Thyroid gland (tissue), 4 donors: ENCODE measurements at regions not wholly inside any gene's neighbourhood (a gene's known extent, or its start where the extent isn't known, plus 50 kb on each side); places are given as distances from the start of the nearest gene placed in this dataset.

Source experiments
- CTCF ChIP-seq, 6 experiments: fragments of 200-600 bp in 3 of 6; fragments of 450-650 bp in 3 of 6; sonication (generic) in 3 of 6; IDR thresholded peaks; one replicate each; pipeline ENCODE4 v1.5.1; 2016 to 2019; ENCODE audit warnings: antibody characterized with exemption in 6 of 6, mild to moderate bottlenecking in 2 of 6, inconsistent platforms in 1 of 6, moderate library complexity in 1 of 6
- POLR2A ChIP-seq, 2 donors: fragments of 450-650 bp; IDR thresholded peaks; one replicate each; pipeline ENCODE4 v1.6.1; 2017; ENCODE audit warnings: antibody characterized with exemption in 2 of 2, mild to moderate bottlenecking in 2 of 2, moderate library complexity in 1 of 2

- TF ChIP-seq CTCF (IDR thresholded peaks at IDR 0.05) (no peak), POLR2A (IDR thresholded peaks at IDR 0.05) (no peak)
Observed at GRCh38 chr6:21836772-21837425, 243.3 kb downstream of the SOX4 start.
